ENCODE measurements at regions not wholly inside any gene's neighbourhood (a gene's known extent, or its start where the extent isn't known, plus 50 kb on each side); places are given as distances from the start of the nearest gene placed in this dataset.

GRCh38 chr2:128773641-128774319 lies 455.1 kb upstream of the HS6ST1 start:
- DNase-seq = no peak

- DNase-seq = no peak
Observed at GRCh38 chr2:128774320-128775216, 455.9 kb upstream of the HS6ST1 start.

- DNase-seq = no peak
Observed at GRCh38 chr2:128775217-128775913, 456.7 kb upstream of the HS6ST1 start.

GRCh38 chr2:128775914-128776285 lies 457.2 kb upstream of the HS6ST1 start:
- DNase-seq = no peak

GRCh38 chr2:128776461-128777195 lies 458.0 kb upstream of the HS6ST1 start:
- no peak for DNase-seq

GRCh38 chr2:128777196-128778035 lies 458.7 kb upstream of the HS6ST1 start:
- DNase-seq = no peak

- no peak for DNase-seq
Observed at GRCh38 chr2:128778843-128779242, 460.2 kb upstream of the HS6ST1 start.

GRCh38 chr2:128779301-128780095 lies 460.8 kb upstream of the HS6ST1 start:
- no peak for DNase-seq

- no peak for DNase-seq
Observed at GRCh38 chr2:128780434-128781080, 461.9 kb upstream of the HS6ST1 start.

- no peak for DNase-seq
Observed at GRCh38 chr2:128781166-128781565, 462.5 kb upstream of the HS6ST1 start.

GRCh38 chr2:128781585-128782385 lies 463.1 kb upstream of the HS6ST1 start:
- DNase-seq = no peak

- no peak for DNase-seq
Observed at GRCh38 chr2:128782411-128783192, 463.9 kb upstream of the HS6ST1 start.

- no peak for DNase-seq
Observed at GRCh38 chr2:128783193-128783671, 464.6 kb upstream of the HS6ST1 start.

GRCh38 chr2:128783896-128784295 lies 465.2 kb upstream of the HS6ST1 start:
- no peak for DNase-seq

- DNase-seq = no peak
Observed at GRCh38 chr2:128784626-128785306, 466.1 kb upstream of the HS6ST1 start.

- DNase-seq = no peak
Observed at GRCh38 chr2:128786316-128786715, 467.6 kb upstream of the HS6ST1 start.

GRCh38 chr2:128786741-128787478 lies 468.2 kb upstream of the HS6ST1 start:
- no peak for DNase-seq
